ENCODE measurements at regions not wholly inside any gene's neighbourhood (a gene's known extent, or its start where the extent isn't known, plus 50 kb on each side); places are given as distances from the start of the nearest gene placed in this dataset.

DNA sequence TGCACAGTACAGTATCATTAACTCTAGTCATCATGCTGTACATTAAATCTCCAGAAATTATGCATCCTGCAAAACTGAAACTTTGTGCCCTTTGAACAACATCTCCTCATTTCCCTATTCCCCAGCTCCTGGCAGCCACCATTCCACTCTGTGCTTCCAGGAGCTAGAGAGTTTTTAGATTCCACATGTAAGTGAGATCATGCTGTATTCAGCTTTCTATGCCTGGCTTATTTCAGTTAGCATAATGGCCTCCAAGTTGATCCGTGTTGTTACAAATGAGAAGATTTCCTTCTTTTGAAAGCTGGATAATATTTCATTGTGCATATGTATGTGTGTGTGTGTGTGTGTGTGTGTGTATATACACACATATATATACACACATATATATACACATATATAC is 86.9 kb upstream of the SLC24A3 start:
- CTCF ChIA-PET: no interaction called here
- DNase-seq (ENCODE audit: low read depth, low spot score) (no peak), ATAC-seq (no peak)
- H3K9me2 ChIP-seq (ENCODE audit: insufficient read depth): no peaks in the 10 kb centered on the region
- no peaks in the 10 kb centered on the region for H4K20me1 ChIP-seq (ENCODE audit: insufficient read depth)
- H2AFZ ChIP-seq (ENCODE audit: low read depth, low read length, poor library complexity, severe bottlenecking): no peak overlapping the region
- H3K4me2 ChIP-seq (ENCODE audit: low read length): no peak overlapping the region
- BruUV-seq (replicated peaks): no TSS peak
- H3K4me1 ChIP-seq (ENCODE audit: control insufficient read depth in 1 of 2, insufficient read depth in 2 of 2, low read length in 2 of 2): no peaks in the 10 kb centered on the region
- H3K9me3 ChIP-seq (ENCODE audit: control insufficient read depth in 1 of 2, insufficient read depth in 1 of 2, low read depth in 1 of 2, low read length in 2 of 2): no peaks in the 10 kb centered on the region; a peak in 1 of 4 replicates
- POLR2A ChIA-PET: no interaction called here
- no peak overlapping the region for H3K9ac ChIP-seq (ENCODE audit: low read length)
- H3K36me3 ChIP-seq (ENCODE audit: control insufficient read depth in 1 of 2, insufficient read depth in 2 of 2, low read length in 2 of 2): no peaks in the 10 kb centered on the region
- TF ChIP-seq, protein P1, sequence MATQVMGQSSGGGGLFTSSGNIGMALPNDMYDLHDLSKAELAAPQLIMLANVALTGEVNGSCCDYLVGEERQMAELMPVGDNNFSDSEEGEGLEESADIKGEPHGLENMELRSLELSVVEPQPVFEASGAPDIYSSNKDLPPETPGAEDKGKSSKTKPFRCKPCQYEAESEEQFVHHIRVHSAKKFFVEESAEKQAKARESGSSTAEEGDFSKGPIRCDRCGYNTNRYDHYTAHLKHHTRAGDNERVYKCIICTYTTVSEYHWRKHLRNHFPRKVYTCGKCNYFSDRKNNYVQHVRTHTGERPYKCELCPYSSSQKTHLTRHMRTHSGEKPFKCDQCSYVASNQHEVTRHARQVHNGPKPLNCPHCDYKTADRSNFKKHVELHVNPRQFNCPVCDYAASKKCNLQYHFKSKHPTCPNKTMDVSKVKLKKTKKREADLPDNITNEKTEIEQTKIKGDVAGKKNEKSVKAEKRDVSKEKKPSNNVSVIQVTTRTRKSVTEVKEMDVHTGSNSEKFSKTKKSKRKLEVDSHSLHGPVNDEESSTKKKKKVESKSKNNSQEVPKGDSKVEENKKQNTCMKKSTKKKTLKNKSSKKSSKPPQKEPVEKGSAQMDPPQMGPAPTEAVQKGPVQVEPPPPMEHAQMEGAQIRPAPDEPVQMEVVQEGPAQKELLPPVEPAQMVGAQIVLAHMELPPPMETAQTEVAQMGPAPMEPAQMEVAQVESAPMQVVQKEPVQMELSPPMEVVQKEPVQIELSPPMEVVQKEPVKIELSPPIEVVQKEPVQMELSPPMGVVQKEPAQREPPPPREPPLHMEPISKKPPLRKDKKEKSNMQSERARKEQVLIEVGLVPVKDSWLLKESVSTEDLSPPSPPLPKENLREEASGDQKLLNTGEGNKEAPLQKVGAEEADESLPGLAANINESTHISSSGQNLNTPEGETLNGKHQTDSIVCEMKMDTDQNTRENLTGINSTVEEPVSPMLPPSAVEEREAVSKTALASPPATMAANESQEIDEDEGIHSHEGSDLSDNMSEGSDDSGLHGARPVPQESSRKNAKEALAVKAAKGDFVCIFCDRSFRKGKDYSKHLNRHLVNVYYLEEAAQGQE (IDR thresholded peaks at IDR 0.05; ENCODE audit: low read depth): no peak
- TF ChIP-seq, protein P2, sequence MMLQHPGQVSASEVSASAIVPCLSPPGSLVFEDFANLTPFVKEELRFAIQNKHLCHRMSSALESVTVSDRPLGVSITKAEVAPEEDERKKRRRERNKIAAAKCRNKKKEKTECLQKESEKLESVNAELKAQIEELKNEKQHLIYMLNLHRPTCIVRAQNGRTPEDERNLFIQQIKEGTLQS (IDR thresholded peaks at IDR 0.05): no peak
- TF ChIP-seq POLR2AphosphoS5 (IDR thresholded peaks at IDR 0.05; ENCODE audit: low read depth, low read length) (no peak), SP1 (IDR thresholded peaks at IDR 0.05; ENCODE audit: low read depth) (no peak), ELF1 (IDR thresholded peaks at IDR 0.05; ENCODE audit: borderline replicate concordance, low read depth) (no peak), EGR1 (IDR thresholded peaks at IDR 0.05; ENCODE audit: low read depth) (no peak), SIN3A (IDR thresholded peaks at IDR 0.05; ENCODE audit: low read depth) (no peak), CBX3 (IDR thresholded peaks at IDR 0.05; ENCODE audit: low read depth) (no peak), EZH2phosphoT487 (IDR thresholded peaks at IDR 0.05; ENCODE audit: borderline replicate concordance) (no peak), FOSL1 (IDR thresholded peaks at IDR 0.05; ENCODE audit: low read depth) (no peak), POLR2A (IDR thresholded peaks at IDR 0.05; ENCODE audit: borderline replicate concordance, extremely low read depth, insufficient read depth, insufficient read length) (no peak), JUND (IDR thresholded peaks at IDR 0.05) (no peak), SRF (IDR thresholded peaks at IDR 0.05; ENCODE audit: low read depth) (no peak), TCF7L2 (IDR thresholded peaks at IDR 0.05; ENCODE audit: borderline replicate concordance, extremely low read depth, insufficient read depth, insufficient read length) (no peak)
- TF ChIP-seq, protein P3, sequence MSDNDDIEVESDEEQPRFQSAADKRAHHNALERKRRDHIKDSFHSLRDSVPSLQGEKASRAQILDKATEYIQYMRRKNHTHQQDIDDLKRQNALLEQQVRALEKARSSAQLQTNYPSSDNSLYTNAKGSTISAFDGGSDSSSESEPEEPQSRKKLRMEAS (IDR thresholded peaks at IDR 0.05): no peak
- TF ChIP-seq, protein P4, sequence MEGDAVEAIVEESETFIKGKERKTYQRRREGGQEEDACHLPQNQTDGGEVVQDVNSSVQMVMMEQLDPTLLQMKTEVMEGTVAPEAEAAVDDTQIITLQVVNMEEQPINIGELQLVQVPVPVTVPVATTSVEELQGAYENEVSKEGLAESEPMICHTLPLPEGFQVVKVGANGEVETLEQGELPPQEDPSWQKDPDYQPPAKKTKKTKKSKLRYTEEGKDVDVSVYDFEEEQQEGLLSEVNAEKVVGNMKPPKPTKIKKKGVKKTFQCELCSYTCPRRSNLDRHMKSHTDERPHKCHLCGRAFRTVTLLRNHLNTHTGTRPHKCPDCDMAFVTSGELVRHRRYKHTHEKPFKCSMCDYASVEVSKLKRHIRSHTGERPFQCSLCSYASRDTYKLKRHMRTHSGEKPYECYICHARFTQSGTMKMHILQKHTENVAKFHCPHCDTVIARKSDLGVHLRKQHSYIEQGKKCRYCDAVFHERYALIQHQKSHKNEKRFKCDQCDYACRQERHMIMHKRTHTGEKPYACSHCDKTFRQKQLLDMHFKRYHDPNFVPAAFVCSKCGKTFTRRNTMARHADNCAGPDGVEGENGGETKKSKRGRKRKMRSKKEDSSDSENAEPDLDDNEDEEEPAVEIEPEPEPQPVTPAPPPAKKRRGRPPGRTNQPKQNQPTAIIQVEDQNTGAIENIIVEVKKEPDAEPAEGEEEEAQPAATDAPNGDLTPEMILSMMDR (IDR thresholded peaks at IDR 0.05 in 2 of 3, conservative IDR thresholded peaks at IDR 0.05 in 1 of 3; ENCODE audit: borderline replicate concordance in 1 of 3, insufficient read depth in 1 of 3, low read depth in 2 of 3, low read length in 2 of 3): no peak
- no peaks in the 10 kb centered on the region for H3K27me3 ChIP-seq (ENCODE audit: insufficient read depth, low read length)
- RAD21 ChIA-PET (ENCODE audit: low non-redundant PET in 1 of 2, low total read pairs in 2 of 2, uncharacterized antibody in 2 of 2, unreplicated experiment in 2 of 2): no interaction called here
- no peaks in the 10 kb centered on the region for H3K79me2 ChIP-seq (ENCODE audit: insufficient read depth, low read length)
- H3K27ac ChIP-seq (ENCODE audit: low read depth, low read length): no peak overlapping the region
- intact Hi-C loops (cut with micrococcal nuclease): no loop called here
- H3K4me3 ChIP-seq (replicated peaks in 1 of 2; ENCODE audit: low read depth in 1 of 2, low read length in 2 of 2): no peak overlapping the region
